ENCODE measurements at regions not wholly inside any gene's neighbourhood (a gene's known extent, or its start where the extent isn't known, plus 50 kb on each side); places are given as distances from the start of the nearest gene placed in this dataset.

- H3K36me3 Mint-ChIP-seq (ENCODE audit: low read depth, unreplicated experiment): no peaks in the 10 kb centered on the region
- TF ChIP-seq, protein P1, sequence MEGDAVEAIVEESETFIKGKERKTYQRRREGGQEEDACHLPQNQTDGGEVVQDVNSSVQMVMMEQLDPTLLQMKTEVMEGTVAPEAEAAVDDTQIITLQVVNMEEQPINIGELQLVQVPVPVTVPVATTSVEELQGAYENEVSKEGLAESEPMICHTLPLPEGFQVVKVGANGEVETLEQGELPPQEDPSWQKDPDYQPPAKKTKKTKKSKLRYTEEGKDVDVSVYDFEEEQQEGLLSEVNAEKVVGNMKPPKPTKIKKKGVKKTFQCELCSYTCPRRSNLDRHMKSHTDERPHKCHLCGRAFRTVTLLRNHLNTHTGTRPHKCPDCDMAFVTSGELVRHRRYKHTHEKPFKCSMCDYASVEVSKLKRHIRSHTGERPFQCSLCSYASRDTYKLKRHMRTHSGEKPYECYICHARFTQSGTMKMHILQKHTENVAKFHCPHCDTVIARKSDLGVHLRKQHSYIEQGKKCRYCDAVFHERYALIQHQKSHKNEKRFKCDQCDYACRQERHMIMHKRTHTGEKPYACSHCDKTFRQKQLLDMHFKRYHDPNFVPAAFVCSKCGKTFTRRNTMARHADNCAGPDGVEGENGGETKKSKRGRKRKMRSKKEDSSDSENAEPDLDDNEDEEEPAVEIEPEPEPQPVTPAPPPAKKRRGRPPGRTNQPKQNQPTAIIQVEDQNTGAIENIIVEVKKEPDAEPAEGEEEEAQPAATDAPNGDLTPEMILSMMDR (IDR thresholded peaks at IDR 0.05; ENCODE audit: unreplicated experiment): no peak
- no peaks in the 10 kb centered on the region for H3K4me1 Mint-ChIP-seq (ENCODE audit: unreplicated experiment)
- H3K27ac Mint-ChIP-seq (ENCODE audit: unreplicated experiment): no peak overlapping the region
- H3K27me3 Mint-ChIP-seq (ENCODE audit: unreplicated experiment): no peaks in the 10 kb centered on the region
- H3K4me3 Mint-ChIP-seq (ENCODE audit: unreplicated experiment): no peak overlapping the region
- H3K9me3 Mint-ChIP-seq (ENCODE audit: unreplicated experiment): no peaks in the 10 kb centered on the region
- no peak for DNase-seq (ENCODE audit: low spot score)
Observed at GRCh38 chr3:117026401-117026800, 316.8 kb downstream of the TUSC7 start.

- Mint-ChIP-seq H3K27ac (ENCODE audit: unreplicated experiment) (no peak overlapping the region), H3K36me3 (ENCODE audit: low read depth, unreplicated experiment) (no peaks in the 10 kb centered on the region), H3K9me3 (ENCODE audit: unreplicated experiment) (no peaks in the 10 kb centered on the region), H3K27me3 (ENCODE audit: unreplicated experiment) (no peaks in the 10 kb centered on the region), H3K4me1 (ENCODE audit: unreplicated experiment) (peaks cover 3% of the 10 kb centered on the region), H3K4me3 (ENCODE audit: unreplicated experiment) (no peak overlapping the region)
- TF ChIP-seq, protein P1 (IDR thresholded peaks at IDR 0.05; ENCODE audit: unreplicated experiment): no peak
- no peak for DNase-seq (ENCODE audit: low spot score)
Observed at GRCh38 chr3:117035745-117036144, 326.2 kb downstream of the TUSC7 start.

DNA sequence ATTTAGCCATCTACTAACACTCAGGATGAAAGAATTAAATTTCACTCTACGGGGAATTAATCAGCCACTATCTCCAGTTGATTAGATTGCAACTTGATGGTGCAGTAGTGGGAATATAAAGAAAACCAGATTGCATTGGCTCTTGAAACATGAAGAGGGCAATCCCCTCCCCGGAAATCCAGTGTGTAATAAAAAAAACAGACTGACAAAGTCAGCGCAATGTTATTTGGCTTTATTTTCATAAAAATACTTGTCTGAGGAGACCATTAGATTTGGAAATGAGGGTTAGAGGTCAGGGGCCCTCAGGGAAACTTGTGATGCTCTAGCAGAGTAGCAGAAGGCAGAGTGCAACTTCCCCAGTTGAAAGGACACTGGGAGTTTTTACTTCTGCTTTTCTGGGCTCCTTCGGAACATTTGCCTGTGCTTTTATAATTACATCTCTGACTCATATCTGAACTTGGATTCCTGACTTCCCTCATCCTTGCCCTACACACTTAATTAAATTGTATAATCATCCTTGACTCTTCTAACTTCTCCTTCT, 326.8 kb downstream of the TUSC7 start:
- no peaks in the 10 kb centered on the region for H3K36me3 Mint-ChIP-seq (ENCODE audit: low read depth, unreplicated experiment)
- no peaks in the 10 kb centered on the region for H3K9me3 Mint-ChIP-seq (ENCODE audit: unreplicated experiment)
- DNase-seq (ENCODE audit: low spot score): no peak
- peaks cover 3% of the 10 kb centered on the region for H3K4me1 Mint-ChIP-seq (ENCODE audit: unreplicated experiment)
- no peaks in the 10 kb centered on the region for H3K27me3 Mint-ChIP-seq (ENCODE audit: unreplicated experiment)
- no peak overlapping the region for H3K27ac Mint-ChIP-seq (ENCODE audit: unreplicated experiment)
- H3K4me3 Mint-ChIP-seq (ENCODE audit: unreplicated experiment): no peak overlapping the region
- TF ChIP-seq, protein P1 (IDR thresholded peaks at IDR 0.05; ENCODE audit: unreplicated experiment): no peak

DNA sequence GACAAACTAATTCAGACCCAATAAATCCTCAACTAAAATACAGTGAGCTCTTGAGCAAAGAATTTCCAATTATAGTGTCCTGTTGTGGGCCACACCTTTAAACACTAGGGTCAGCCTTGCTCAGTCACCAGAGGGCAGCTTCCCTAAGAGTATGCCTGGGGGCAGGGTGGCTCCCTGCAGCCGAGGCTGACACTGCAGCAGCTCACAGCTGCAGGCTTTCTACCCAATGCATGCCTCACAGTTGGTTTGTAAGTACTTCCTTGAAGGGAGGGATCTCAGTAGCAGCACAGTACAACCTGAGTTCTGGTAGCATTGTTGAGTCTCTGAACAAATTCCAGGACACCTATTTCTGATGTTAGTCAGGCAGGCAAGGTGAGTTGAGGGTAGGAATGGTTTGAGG, 335.6 kb downstream of the TUSC7 start:
- no peak overlapping the region for H3K4me3 Mint-ChIP-seq (ENCODE audit: unreplicated experiment)
- TF ChIP-seq, protein P1 (IDR thresholded peaks at IDR 0.05; ENCODE audit: unreplicated experiment): no peak
- no peak for DNase-seq (ENCODE audit: low spot score)
- H3K36me3 Mint-ChIP-seq (ENCODE audit: low read depth, unreplicated experiment): no peaks in the 10 kb centered on the region
- H3K27ac Mint-ChIP-seq (ENCODE audit: unreplicated experiment): no peak overlapping the region
- H3K4me1 Mint-ChIP-seq (ENCODE audit: unreplicated experiment): no peaks in the 10 kb centered on the region
- no peaks in the 10 kb centered on the region for H3K27me3 Mint-ChIP-seq (ENCODE audit: unreplicated experiment)
- no peaks in the 10 kb centered on the region for H3K9me3 Mint-ChIP-seq (ENCODE audit: unreplicated experiment)

DNA sequence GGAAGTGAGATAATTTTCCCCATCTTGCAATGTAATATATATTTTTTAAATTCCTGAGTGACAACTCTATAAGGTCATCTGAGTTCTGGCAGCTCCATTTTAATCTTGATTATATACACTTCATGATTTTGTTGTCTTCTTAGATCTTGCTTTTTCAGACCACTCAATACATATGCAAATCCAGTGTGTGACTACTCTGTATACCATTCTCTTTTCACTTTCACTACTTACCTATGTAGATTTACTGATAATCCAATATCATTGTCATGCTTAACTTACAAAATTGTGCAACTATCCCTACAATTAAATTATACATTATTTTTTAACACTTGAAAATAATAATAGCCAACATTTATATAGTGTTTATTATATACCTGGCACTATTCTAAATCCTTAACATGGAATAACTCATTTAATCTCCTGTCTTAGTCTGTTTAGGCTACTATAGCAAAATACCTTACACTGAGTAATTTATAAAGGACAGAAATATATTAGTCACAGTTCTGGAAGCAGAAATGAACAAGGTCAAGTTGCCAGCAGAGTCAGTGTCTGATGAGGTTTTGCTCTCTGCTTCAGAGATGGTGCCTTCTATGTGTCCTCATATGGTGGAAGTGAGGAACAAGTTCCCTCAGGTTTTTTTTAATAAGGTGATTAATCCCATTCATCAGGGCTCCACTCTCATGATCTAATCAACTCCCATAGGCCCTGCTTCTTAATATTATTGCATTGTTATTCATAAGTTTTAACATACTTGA, 338.5 kb downstream of the TUSC7 start:
- H3K36me3 Mint-ChIP-seq (ENCODE audit: low read depth, unreplicated experiment): no peaks in the 10 kb centered on the region
- TF ChIP-seq, protein P1 (IDR thresholded peaks at IDR 0.05; ENCODE audit: unreplicated experiment): no peak
- H3K9me3 Mint-ChIP-seq (ENCODE audit: unreplicated experiment): no peaks in the 10 kb centered on the region
- no peak overlapping the region for H3K27ac Mint-ChIP-seq (ENCODE audit: unreplicated experiment)
- no peaks in the 10 kb centered on the region for H3K27me3 Mint-ChIP-seq (ENCODE audit: unreplicated experiment)
- no peak for DNase-seq (ENCODE audit: low spot score)
- no peaks in the 10 kb centered on the region for H3K4me1 Mint-ChIP-seq (ENCODE audit: unreplicated experiment)
- H3K4me3 Mint-ChIP-seq (ENCODE audit: unreplicated experiment): no peak overlapping the region
